Testis (tissue), 2 donors: ENCODE measurements at regions not wholly inside any gene's neighbourhood (a gene's known extent, or its start where the extent isn't known, plus 50 kb on each side); places are given as distances from the start of the nearest gene placed in this dataset.

Experiments used
- DNase-seq: peaks from one replicate; pipeline ENCODE4 v3.0.0-alpha.2; 2019
- H3K27ac ChIP-seq, 2 donors: fragments of 200-600 bp; sonication (generic); one replicate each; pipeline ENCODE4 v1.5.1; 2019
- H3K27me3 ChIP-seq: fragments of 200-600 bp; sonication (generic); one replicate; pipeline ENCODE4 v1.5.1; 2019
- H3K36me3 ChIP-seq: fragments of 200-600 bp; sonication (generic); one replicate; pipeline ENCODE4 v1.5.1; 2017; ENCODE audit warnings: low read depth; ENCODE audit errors: missing control alignments
- H3K4me1 ChIP-seq: fragments of 200-600 bp; sonication (generic); one replicate; pipeline ENCODE4 v1.5.1; 2019
- H3K4me3 ChIP-seq, 2 donors: fragments of 200-600 bp; sonication (generic); one replicate each; pipeline ENCODE4 v1.5.1; 2017 to 2019
- H3K9me3 ChIP-seq: fragments of 200-600 bp; sonication (generic); one replicate; pipeline ENCODE4 v1.5.1; 2017
- CTCF ChIP-seq, 3 experiments: fragments of 450-650 bp in 2 of 3; fragments of 200-600 bp in 1 of 3; sonication (generic) in 1 of 3; IDR thresholded peaks; one replicate each; pipeline ENCODE4 v1.5.1; 2016 to 2019; ENCODE audit warnings: antibody characterized with exemption in 3 of 3, mild to moderate bottlenecking in 2 of 3, moderate library complexity in 1 of 3
- POLR2A ChIP-seq: fragments of 450-650 bp; IDR thresholded peaks from one replicate; pipeline ENCODE4 v1.6.1; 2017; ENCODE audit warnings: antibody characterized with exemption, mild to moderate bottlenecking, moderate library complexity
- WGBS, 2 donors: methylation state at CpG; one replicate each; pipeline ENCODE4 v1.1.5; 2018; 5-methylcytosine and 5-hydroxymethylcytosine counted together
- intact Hi-C: fragments of 100-400 bp; cut with DNase I; formaldehyde crosslinking; loops from one replicate; pipeline ENCODE4 v1.15.1; 2023; ENCODE audit warnings: low total_unique reads

DNA sequence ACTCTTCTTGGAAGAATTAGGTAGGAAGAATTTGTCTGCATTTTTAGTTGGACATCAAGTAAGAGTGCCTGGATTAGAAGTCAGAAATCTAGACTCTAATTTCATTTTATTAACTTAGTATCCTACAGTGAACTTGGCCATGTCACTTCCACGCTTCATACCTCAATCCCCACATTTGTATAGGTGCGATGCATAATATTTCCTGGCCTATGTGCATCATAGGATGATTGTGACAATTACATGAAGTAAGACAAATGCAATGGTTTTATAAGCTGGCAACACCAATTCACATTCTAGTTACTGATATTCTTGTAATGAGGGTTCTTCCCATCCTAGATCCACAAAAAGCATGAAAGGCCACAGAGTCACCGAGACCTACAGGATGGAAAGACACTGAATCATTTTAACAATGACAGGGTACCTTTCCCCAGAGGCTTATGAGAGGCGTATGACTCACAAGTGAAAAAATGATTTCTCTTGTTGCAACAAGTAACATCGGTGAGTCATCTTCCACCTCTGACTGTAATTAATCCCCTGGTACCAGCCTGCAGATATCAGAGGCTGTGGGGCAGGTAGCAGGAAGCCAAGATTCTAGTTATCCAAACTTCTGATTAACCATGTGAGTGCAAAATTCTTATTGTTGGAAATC lies 56.0 kb upstream of the OR5AK2 start:
- Histone ChIP-seq H3K9me3 (no peaks in the 10 kb centered on the region), H3K36me3 (no peaks in the 10 kb centered on the region), H3K4me1 (no peaks in the 10 kb centered on the region), H3K27me3 (no peaks in the 10 kb centered on the region), H3K4me3 (no peak overlapping the region), H3K27ac (no peak overlapping the region)
- intact Hi-C loops, result no loop called here
- WGBS, 2 donors, result 81 to 84% methylated on average over 5 of the region's 5 CpGs
- TF ChIP-seq CTCF (IDR thresholded peaks at IDR 0.05) (no peak), POLR2A (no peak)
- DNase-seq, result no peak

GRCh38 chr11:56923116-56923515 lies 65.6 kb upstream of the OR5AK2 start:
- H3K27ac ChIP-seq, result no peak overlapping the region
- intact Hi-C loops, result no loop called here
- H3K4me1 ChIP-seq, result no peaks in the 10 kb centered on the region
- H3K4me3 ChIP-seq, result no peak overlapping the region
- TF ChIP-seq POLR2A, result no peak
- TF ChIP-seq CTCF (IDR thresholded peaks at IDR 0.05), result no peak
- WGBS, 2 donors, result 25 to 46% methylated on average over 1 of the region's 1 CpG
- H3K9me3 ChIP-seq, result no peaks in the 10 kb centered on the region
- H3K36me3 ChIP-seq, result no peaks in the 10 kb centered on the region
- DNase-seq, result no peak
- H3K27me3 ChIP-seq, result no peaks in the 10 kb centered on the region

DNA sequence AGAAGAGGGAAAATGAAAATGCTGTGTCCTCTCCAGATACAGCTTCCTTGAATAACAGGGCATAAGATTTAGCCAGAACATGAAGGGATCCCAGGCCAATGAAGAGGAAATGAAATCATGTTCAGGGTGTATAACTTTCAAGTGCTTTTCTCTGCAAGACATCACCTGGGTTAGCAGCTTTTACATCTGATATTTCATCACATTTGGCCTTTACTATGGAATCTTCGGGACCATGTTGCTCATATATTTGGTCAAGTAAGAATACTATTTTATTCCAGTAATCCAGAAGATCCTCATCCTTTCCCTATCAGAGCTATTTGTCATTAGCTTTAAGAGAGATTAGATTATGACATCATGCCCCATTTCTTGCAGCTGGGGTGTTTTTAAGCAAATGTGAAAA lies 66.3 kb upstream of the OR5AK2 start:
- TF ChIP-seq POLR2A (no peak), CTCF (IDR thresholded peaks at IDR 0.05) (no peak)
- H3K4me1 ChIP-seq, result no peaks in the 10 kb centered on the region
- DNase-seq, result no peak
- intact Hi-C loops, result no loop called here
- no peak overlapping the region for H3K27ac ChIP-seq
- no peak overlapping the region for H3K4me3 ChIP-seq
- H3K27me3 ChIP-seq, result no peaks in the 10 kb centered on the region
- H3K36me3 ChIP-seq, result no peaks in the 10 kb centered on the region
- 88 to 100% methylated on average over 1 of the region's 1 CpG for WGBS, 2 donors
- no peaks in the 10 kb centered on the region for H3K9me3 ChIP-seq

DNA sequence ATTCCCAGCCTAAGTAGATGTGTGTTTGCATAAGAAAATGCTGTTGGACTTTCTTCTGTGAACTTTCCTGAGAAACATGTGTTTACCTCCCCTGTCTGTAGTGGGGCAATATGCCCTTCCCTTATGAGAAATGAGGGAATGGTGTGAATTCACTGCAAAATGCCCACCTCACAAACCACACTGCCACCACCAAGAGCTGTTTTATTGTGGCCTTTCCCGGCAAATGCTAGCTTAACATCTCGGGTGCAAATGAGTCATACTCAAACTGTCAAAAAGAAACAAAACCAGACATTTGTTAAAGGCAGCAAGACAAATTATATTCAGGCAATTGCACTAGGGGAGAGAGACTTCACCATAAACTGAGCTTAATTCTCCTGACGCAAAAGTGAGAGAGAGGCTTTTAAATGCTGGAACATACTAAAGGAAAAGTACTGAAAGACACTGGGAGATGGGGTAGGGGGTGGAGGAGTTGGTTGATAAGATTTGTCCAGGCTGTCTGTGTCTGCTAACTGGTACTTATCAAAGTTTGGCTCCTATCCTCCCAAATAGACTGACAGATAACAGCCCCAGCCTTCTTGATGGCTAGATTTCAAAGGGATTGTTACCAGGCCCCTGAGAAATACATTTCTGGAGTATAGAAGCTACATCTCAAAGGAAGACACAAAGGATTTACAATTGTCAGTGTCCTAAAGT lies 70.9 kb upstream of the OR5AK2 start:
- Histone ChIP-seq H3K27me3 (no peaks in the 10 kb centered on the region), H3K4me1 (no peaks in the 10 kb centered on the region), H3K9me3 (no peaks in the 10 kb centered on the region), H3K36me3 (no peaks in the 10 kb centered on the region), H3K4me3 (no peak overlapping the region), H3K27ac (no peak overlapping the region)
- DNase-seq, result no peak
- WGBS, 2 donors, result 59 to 64% methylated on average over 3 of the region's 3 CpGs
- TF ChIP-seq POLR2A (no peak), CTCF (IDR thresholded peaks at IDR 0.05) (no peak)
- intact Hi-C loops, result no loop called here

GRCh38 chr11:56916587-56916986 lies 72.1 kb upstream of the OR5AK2 start:
- DNase-seq, result no peak
- intact Hi-C loops, result no loop called here
- no peak overlapping the region for H3K4me3 ChIP-seq
- H3K27me3 ChIP-seq, result no peaks in the 10 kb centered on the region
- 17 to 29% methylated on average over 2 of the region's 2 CpGs for WGBS, 2 donors
- no peaks in the 10 kb centered on the region for H3K4me1 ChIP-seq
- H3K36me3 ChIP-seq, result no peaks in the 10 kb centered on the region
- no peak for TF ChIP-seq POLR2A
- no peak for TF ChIP-seq CTCF (IDR thresholded peaks at IDR 0.05)
- no peaks in the 10 kb centered on the region for H3K9me3 ChIP-seq
- H3K27ac ChIP-seq, result no peak overlapping the region
